Colonic mucosa (tissue), 4 donors: ENCODE measurements at regions not wholly inside any gene's neighbourhood (a gene's known extent, or its start where the extent isn't known, plus 50 kb on each side); places are given as distances from the start of the nearest gene placed in this dataset.

Experiments
- DNase-seq: peaks from one replicate; pipeline ENCODE4 v3.0.0-alpha.2; 2020
- H3K27ac ChIP-seq: fragments of 200-600 bp; one replicate; pipeline ENCODE4 v1.8.0; 2021
- H3K27me3 ChIP-seq: fragments of 200-600 bp; one replicate; pipeline ENCODE4 v1.8.0; 2021
- H3K36me3 ChIP-seq: fragments of 200-600 bp; one replicate; pipeline ENCODE4 v1.8.0; 2021
- H3K4me1 ChIP-seq: fragments of 200-600 bp; one replicate; pipeline ENCODE4 v1.8.0; 2021; ENCODE audit warnings: mild to moderate bottlenecking
- H3K4me3 ChIP-seq: fragments of 200-600 bp; one replicate; pipeline ENCODE4 v1.8.0; 2021
- H3K9ac ChIP-seq, 2 donors: one replicate each; pipeline ENCODE4 v1.7.0; 2013; ENCODE audit warnings: control low read depth in 2 of 2, low read depth in 2 of 2, low read length in 2 of 2
- H3K9me3 ChIP-seq: fragments of 200-600 bp; one replicate; pipeline ENCODE4 v1.8.0; 2021
- CTCF ChIP-seq: fragments of 200-600 bp; IDR thresholded peaks from one replicate; pipeline ENCODE4 v1.8.0; 2022; ENCODE audit warnings: antibody characterized with exemption, mild to moderate bottlenecking
- intact Hi-C: fragments of 100-400 bp; cut with DNase I; formaldehyde crosslinking; loops from one replicate; pipeline ENCODE4 v1.14.1; 2022
- donor health status: healthy.
- donor health status: DM: no; HTN: no; CAD: no.
- donor health status: DM: no; HTN: no; CAD: no.

- Histone ChIP-seq H3K27me3 (no peaks in the 10 kb centered on the region), H3K4me1 (no peaks in the 10 kb centered on the region), H3K36me3 (no peaks in the 10 kb centered on the region), H3K9me3 (no peaks in the 10 kb centered on the region), H3K27ac (no peak overlapping the region), H3K9ac (no peak overlapping the region), H3K4me3 (no peak overlapping the region)
- no peak for DNase-seq
- TF ChIP-seq CTCF, result no peak
- intact Hi-C loops, result no loop called here
Observed at GRCh38 chr10:94052866-94053791, 59.4 kb downstream of the PLCE1 start.

GRCh38 chr10:94059178-94059883, 65.6 kb downstream of the PLCE1 start:
- intact Hi-C loops, result no loop called here
- DNase-seq, result no peak
- TF ChIP-seq CTCF, result no peak
- Histone ChIP-seq H3K9ac (no peak overlapping the region), H3K9me3 (no peaks in the 10 kb centered on the region), H3K27ac (no peak overlapping the region), H3K36me3 (no peaks in the 10 kb centered on the region), H3K27me3 (no peaks in the 10 kb centered on the region), H3K4me1 (no peaks in the 10 kb centered on the region), H3K4me3 (no peak overlapping the region)

GRCh38 chr10:94061026-94061425, 67.3 kb downstream of the PLCE1 start:
- H3K4me3 ChIP-seq, result no peak overlapping the region
- no peaks in the 10 kb centered on the region for H3K27me3 ChIP-seq
- peaks cover 4% of the 10 kb centered on the region for H3K4me1 ChIP-seq
- no peak overlapping the region for H3K9ac ChIP-seq
- no peak overlapping the region for H3K27ac ChIP-seq
- no peak for DNase-seq
- TF ChIP-seq CTCF, result no peak
- no peaks in the 10 kb centered on the region for H3K9me3 ChIP-seq
- no peaks in the 10 kb centered on the region for H3K36me3 ChIP-seq
- intact Hi-C loops, result no loop called here

GRCh38 chr10:94062611-94063010, 68.9 kb downstream of the PLCE1 start:
- intact Hi-C loops, result no loop called here
- Histone ChIP-seq H3K9ac (no peak overlapping the region), H3K36me3 (no peaks in the 10 kb centered on the region), H3K27ac (no peak overlapping the region), H3K9me3 (no peaks in the 10 kb centered on the region), H3K4me1 (peaks cover 4% of the 10 kb centered on the region), H3K4me3 (no peak overlapping the region), H3K27me3 (no peaks in the 10 kb centered on the region)
- DNase-seq, result no peak
- no peak for TF ChIP-seq CTCF

DNA sequence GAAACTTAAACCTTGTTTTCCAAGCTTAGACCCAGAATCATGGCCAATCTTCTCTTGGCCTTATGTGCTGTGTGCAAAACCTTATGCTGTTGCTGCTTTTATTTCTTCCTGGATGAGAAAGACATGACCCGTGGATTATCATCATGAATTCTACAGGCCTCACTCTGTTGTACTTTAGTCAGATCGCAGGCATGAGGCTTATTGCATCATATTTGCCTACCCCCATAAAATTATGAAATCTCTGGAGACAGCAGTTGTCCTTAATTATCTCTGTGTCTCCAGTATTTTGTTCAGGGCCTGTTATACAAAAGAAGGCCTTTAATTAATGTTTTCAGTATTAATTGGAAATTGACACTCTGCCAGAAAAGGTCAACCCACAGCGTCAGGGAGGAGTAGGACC, 71.6 kb downstream of the PLCE1 start:
- Histone ChIP-seq H3K4me1 (peaks cover 4% of the 10 kb centered on the region), H3K27ac (peak overlapping the region; percentile 8), H3K9me3 (no peaks in the 10 kb centered on the region)

More for the DNA sequence above, 71.6 kb downstream of the PLCE1 start:
- no peaks in the 10 kb centered on the region for H3K36me3 ChIP-seq
- no peak for DNase-seq
- H3K9ac ChIP-seq, result no peak overlapping the region
- no peak overlapping the region for H3K4me3 ChIP-seq
- intact Hi-C loops, result no loop called here
- no peak for TF ChIP-seq CTCF
- no peaks in the 10 kb centered on the region for H3K27me3 ChIP-seq
